ENCODE measurements at regions not wholly inside any gene's neighbourhood (a gene's known extent, or its start where the extent isn't known, plus 50 kb on each side); places are given as distances from the start of the nearest gene placed in this dataset.

GRCh38 chr10:58885146-58885545, 291.3 kb upstream of the PHYHIPL start:
- no peak for DNase-seq (ENCODE audit: low read depth in 2 of 2)

GRCh38 chr10:58885686-58886345, 290.6 kb upstream of the PHYHIPL start:
- no peak for DNase-seq (ENCODE audit: low read depth in 2 of 2)

- DNase-seq (ENCODE audit: low read depth in 2 of 2): no peak
Measured at GRCh38 chr10:58886406-58886805, 290.0 kb upstream of the PHYHIPL start.

- no peak for DNase-seq (ENCODE audit: low read depth in 2 of 2)
Measured at GRCh38 chr10:58887474-58887873, 289.0 kb upstream of the PHYHIPL start.

- no peak for DNase-seq (ENCODE audit: low read depth in 2 of 2)
Measured at GRCh38 chr10:58888957-58889356, 287.5 kb upstream of the PHYHIPL start.

- DNase-seq (ENCODE audit: low read depth in 2 of 2): no peak
Measured at GRCh38 chr10:58892031-58892531, 284.4 kb upstream of the PHYHIPL start.

- DNase-seq (ENCODE audit: low read depth in 2 of 2): no peak
Measured at GRCh38 chr10:58894929-58895328, 281.5 kb upstream of the PHYHIPL start.

GRCh38 chr10:58896229-58896628, 280.2 kb upstream of the PHYHIPL start:
- DNase-seq (ENCODE audit: low read depth in 2 of 2): no peak

- no peak for DNase-seq (ENCODE audit: low read depth in 2 of 2)
Measured at GRCh38 chr10:58897236-58897635, 279.2 kb upstream of the PHYHIPL start.

- no peak for DNase-seq (ENCODE audit: low read depth in 2 of 2)
Measured at GRCh38 chr10:58897708-58898107, 278.7 kb upstream of the PHYHIPL start.

- no peak for DNase-seq (ENCODE audit: low read depth in 2 of 2)
Measured at GRCh38 chr10:58898854-58899573, 277.4 kb upstream of the PHYHIPL start.

GRCh38 chr10:58901092-58901646, 275.3 kb upstream of the PHYHIPL start:
- no peak for DNase-seq (ENCODE audit: low read depth in 2 of 2)

- DNase-seq (ENCODE audit: low read depth in 2 of 2): no peak
Measured at GRCh38 chr10:58903071-58903470, 273.4 kb upstream of the PHYHIPL start.

- DNase-seq (ENCODE audit: low read depth in 2 of 2): no peak
Measured at GRCh38 chr10:58909881-58910280, 266.6 kb upstream of the PHYHIPL start.

GRCh38 chr10:58913717-58914116, 262.7 kb upstream of the PHYHIPL start:
- DNase-seq (ENCODE audit: low read depth in 2 of 2): no peak

- no peak for DNase-seq (ENCODE audit: low read depth in 2 of 2)
Measured at GRCh38 chr10:58918887-58919286, 257.6 kb upstream of the PHYHIPL start.

GRCh38 chr10:58919927-58920654, 256.4 kb upstream of the PHYHIPL start:
- no peak for DNase-seq (ENCODE audit: low read depth in 2 of 2)

- no peak for DNase-seq (ENCODE audit: low read depth in 2 of 2)
Measured at GRCh38 chr10:58920655-58921003, 255.8 kb upstream of the PHYHIPL start.

- DNase-seq (ENCODE audit: low read depth in 2 of 2): no peak
Measured at GRCh38 chr10:58921421-58921855, 255.0 kb upstream of the PHYHIPL start.

- no peak for DNase-seq (ENCODE audit: low read depth in 2 of 2)
Measured at GRCh38 chr10:58925381-58925780, 251.1 kb upstream of the PHYHIPL start.

- no peak for DNase-seq (ENCODE audit: low read depth in 2 of 2)
Measured at GRCh38 chr10:58930500-58930899, 245.9 kb upstream of the PHYHIPL start.

GRCh38 chr10:58932126-58932525, 244.3 kb upstream of the PHYHIPL start:
- DNase-seq (ENCODE audit: low read depth in 2 of 2): no peak
